ENCODE measurements at regions not wholly inside any gene's neighbourhood (a gene's known extent, or its start where the extent isn't known, plus 50 kb on each side); places are given as distances from the start of the nearest gene placed in this dataset.

- no peaks in the 10 kb centered on the region for H3K9me3 ChIP-seq (ENCODE audit: insufficient read depth, low read length)
Measured at GRCh38 chr7:25396668-25397067, 168.4 kb upstream of the NPVF start.

GRCh38 chr7:25398418-25398817, 170.1 kb upstream of the NPVF start:
- H3K36me3 ChIP-seq (replicated peaks; ENCODE audit: low read depth, low read length) = no peaks in the 10 kb centered on the region
- no peaks in the 10 kb centered on the region for H3K9me3 ChIP-seq (ENCODE audit: insufficient read depth, low read length)
- no peak overlapping the region for H3K9ac ChIP-seq (ENCODE audit: low read length)
- H3K27ac ChIP-seq (ENCODE audit: low read length) = no peak overlapping the region
- H3K4me3 ChIP-seq (ENCODE audit: low read length) = no peak overlapping the region
- H3K79me2 ChIP-seq (ENCODE audit: low read length) = no peaks in the 10 kb centered on the region
- no peak overlapping the region for H3K4me2 ChIP-seq (ENCODE audit: low read length)
- H3K27me3 ChIP-seq (ENCODE audit: low read depth, low read length) = peaks cover 18% of the 10 kb centered on the region
- H4K20me1 ChIP-seq (ENCODE audit: insufficient read depth, low read length) = no peaks in the 10 kb centered on the region
- no peaks in the 10 kb centered on the region for H3K4me1 ChIP-seq (ENCODE audit: low read length)
- TF ChIP-seq CTCF (IDR thresholded peaks at IDR 0.05; ENCODE audit: low read depth, low read length) (no peak), EZH2phosphoT487 (IDR thresholded peaks at IDR 0.05; ENCODE audit: low read depth) (no peak)
- no peak overlapping the region for H2AFZ ChIP-seq (ENCODE audit: low read depth, low read length)

More at GRCh38 chr7:25396668-25397067, 168.4 kb upstream of the NPVF start:
- no peak overlapping the region for H3K27ac ChIP-seq (ENCODE audit: low read length)
- no peaks in the 10 kb centered on the region for H4K20me1 ChIP-seq (ENCODE audit: insufficient read depth, low read length)
- TF ChIP-seq CTCF (IDR thresholded peaks at IDR 0.05; ENCODE audit: low read depth, low read length) (no peak), EZH2phosphoT487 (IDR thresholded peaks at IDR 0.05; ENCODE audit: low read depth) (no peak)
- no peak overlapping the region for H3K4me3 ChIP-seq (ENCODE audit: low read length)
- no peak overlapping the region for H3K4me2 ChIP-seq (ENCODE audit: low read length)
- H3K79me2 ChIP-seq (ENCODE audit: low read length) = no peaks in the 10 kb centered on the region
- H3K27me3 ChIP-seq (ENCODE audit: low read depth, low read length) = peaks cover 26% of the 10 kb centered on the region
- no peaks in the 10 kb centered on the region for H3K4me1 ChIP-seq (ENCODE audit: low read length)
- H3K9ac ChIP-seq (ENCODE audit: low read length) = no peak overlapping the region
- no peaks in the 10 kb centered on the region for H3K36me3 ChIP-seq (replicated peaks; ENCODE audit: low read depth, low read length)
- no peak overlapping the region for H2AFZ ChIP-seq (ENCODE audit: low read depth, low read length)

GRCh38 chr7:25399000-25399750, 170.9 kb upstream of the NPVF start:
- Histone ChIP-seq H3K79me2 (ENCODE audit: low read length) (no peaks in the 10 kb centered on the region), H3K4me3 (ENCODE audit: low read length) (no peak overlapping the region), H2AFZ (ENCODE audit: low read depth, low read length) (no peak overlapping the region), H4K20me1 (ENCODE audit: insufficient read depth, low read length) (no peaks in the 10 kb centered on the region), H3K9me3 (ENCODE audit: insufficient read depth, low read length) (no peaks in the 10 kb centered on the region), H3K36me3 (replicated peaks; ENCODE audit: low read depth, low read length) (no peaks in the 10 kb centered on the region), H3K4me1 (ENCODE audit: low read length) (no peaks in the 10 kb centered on the region), H3K27ac (ENCODE audit: low read length) (no peak overlapping the region), H3K27me3 (ENCODE audit: low read depth, low read length) (peaks cover 19% of the 10 kb centered on the region), H3K9ac (ENCODE audit: low read length) (no peak overlapping the region), H3K4me2 (ENCODE audit: low read length) (no peak overlapping the region)
- TF ChIP-seq CTCF (IDR thresholded peaks at IDR 0.05; ENCODE audit: low read depth, low read length) = no peak
- TF ChIP-seq EZH2phosphoT487 (IDR thresholded peaks at IDR 0.05; ENCODE audit: low read depth) = no peak

- TF ChIP-seq EZH2phosphoT487 (IDR thresholded peaks at IDR 0.05; ENCODE audit: low read depth) = no peak
- no peaks in the 10 kb centered on the region for H3K4me1 ChIP-seq (ENCODE audit: low read length)
- no peak overlapping the region for H3K9ac ChIP-seq (ENCODE audit: low read length)
- no peak overlapping the region for H3K27ac ChIP-seq (ENCODE audit: low read length)
- H3K36me3 ChIP-seq (replicated peaks; ENCODE audit: low read depth, low read length) = no peaks in the 10 kb centered on the region
- H3K4me3 ChIP-seq (ENCODE audit: low read length) = no peak overlapping the region
- no peaks in the 10 kb centered on the region for H4K20me1 ChIP-seq (ENCODE audit: insufficient read depth, low read length)
- no peak overlapping the region for H3K4me2 ChIP-seq (ENCODE audit: low read length)
- H3K27me3 ChIP-seq (ENCODE audit: low read depth, low read length) = peaks cover 4% of the 10 kb centered on the region
- no peaks in the 10 kb centered on the region for H3K9me3 ChIP-seq (ENCODE audit: insufficient read depth, low read length)
- no peaks in the 10 kb centered on the region for H3K79me2 ChIP-seq (ENCODE audit: low read length)
- H2AFZ ChIP-seq (ENCODE audit: low read depth, low read length) = no peak overlapping the region
Measured at GRCh38 chr7:25402532-25402931, 174.2 kb upstream of the NPVF start.

All from OCI-LY3 (cell line).